SK-N-SH (cell line): ENCODE measurements at regions not wholly inside any gene's neighbourhood (a gene's known extent, or its start where the extent isn't known, plus 50 kb on each side); places are given as distances from the start of the nearest gene placed in this dataset.
A peak's percentile ranks its signal among the peaks of the same experiment; 100 is the strongest.

Experiments used
- CTCF ChIA-PET: fragments of 300-600, 350-600 bp; formaldehyde crosslinking; extraction: SDS; loops from one replicate; lab custom pipeline; 2021; lab: Yijun Ruan, JAX
- POLR2A ChIA-PET: fragments of 350-600 bp; sonication (Branson Sonifier 250); formaldehyde crosslinking; extraction: SDS; loops from one replicate; lab custom pipeline; 2020; ENCODE audit warnings: antibody characterized with exemption, inconsistent platforms; lab: Yijun Ruan, JAX
- DNase-seq: peaks from one replicate; pipeline ENCODE4 v3.0.0; 2012
- H2AFZ ChIP-seq: fragments of 200-600 bp; sonication (generic); 2 replicates; pipeline ENCODE4 v1.8.1; 2016; ENCODE audit warnings: antibody characterized with exemption, mild to moderate bottlenecking, low read depth
- H3F3A ChIP-seq: fragments of 200-600 bp; sonication (generic); replicated peaks from 2 replicates; pipeline ENCODE3; 2016; ENCODE audit warnings: antibody characterized with exemption, mild to moderate bottlenecking; ENCODE audit not compliant: insufficient read depth
- H3K27ac ChIP-seq, 2 experiments: fragments of 200-500 bp in 1 of 2; fragments of 200-600 bp in 1 of 2; sonication (Bioruptor generic) in 1 of 2; sonication (generic), shearing (Covaris generic) in 1 of 2; 2 replicates each; pipeline versions ENCODE4 v1.5.1 to v1.6.1; 2014 to 2016; ENCODE audit warnings: low read depth in 2 of 2, inconsistent platforms in 1 of 2, low read length in 1 of 2, mild to moderate bottlenecking in 1 of 2, mixed read lengths in 1 of 2
- H3K27me3 ChIP-seq: fragments of 200-600 bp; sonication (generic), shearing (Covaris generic); 2 replicates; pipeline ENCODE4 v1.6.1; 2016; ENCODE audit warnings: mixed run types; ENCODE audit not compliant: insufficient read depth
- H3K36me3 ChIP-seq, 2 experiments: fragments of 200-500 bp in 1 of 2; fragments of 200-600 bp in 1 of 2; sonication (Bioruptor generic) in 1 of 2; sonication (generic) in 1 of 2; replicated peaks in 1 of 2; 2 replicates each; pipeline versions ENCODE3 to v1.5.1; 2014 to 2016; ENCODE audit warnings: low read length in 1 of 2, mild to moderate bottlenecking in 1 of 2; ENCODE audit not compliant: insufficient read depth in 2 of 2, control insufficient read depth in 1 of 2
- H3K4me1 ChIP-seq, 2 experiments: fragments of 200-500 bp in 1 of 2; fragments of 200-600 bp in 1 of 2; sonication (Bioruptor generic) in 1 of 2; sonication (generic), shearing (Covaris generic) in 1 of 2; 2 replicates each; pipeline versions ENCODE4 v1.5.1 to v1.6.1; 2014 to 2016; ENCODE audit warnings: low read depth in 1 of 2, low read length in 1 of 2, mixed run types in 1 of 2; ENCODE audit not compliant: insufficient read depth in 2 of 2, control insufficient read depth in 1 of 2
- H3K4me2 ChIP-seq: fragments of 200-600 bp; sonication (generic), shearing (Covaris generic); 2 replicates; pipeline ENCODE4 v1.6.1; 2017; ENCODE audit warnings: mixed run types
- H3K4me3 ChIP-seq, 2 experiments: fragments of 200-500 bp in 1 of 2; fragments of 200-600 bp in 1 of 2; sonication (Bioruptor generic) in 1 of 2; sonication (generic), shearing (Covaris generic) in 1 of 2; 2 replicates each; pipeline versions ENCODE4 v1.5.1 to v1.8.1; 2014 to 2016; ENCODE audit warnings: low read depth in 2 of 2, inconsistent platforms in 1 of 2, low read length in 1 of 2, mild to moderate bottlenecking in 1 of 2, mixed read lengths in 1 of 2, moderate library complexity in 1 of 2
- H3K79me2 ChIP-seq: fragments of 200-600 bp; sonication (generic); 2 replicates; pipeline ENCODE4 v1.8.1; 2017; ENCODE audit warnings: mild to moderate bottlenecking; ENCODE audit not compliant: insufficient read depth
- H3K9ac ChIP-seq: fragments of 200-600 bp; sonication (generic); 2 replicates; pipeline ENCODE4 v1.6.1; 2017; ENCODE audit warnings: mixed run types
- H3K9me2 ChIP-seq: fragments of 200-600 bp; sonication (generic); 2 replicates; pipeline ENCODE4 v1.6.1; 2017; ENCODE audit warnings: mixed run types
- H3K9me3 ChIP-seq: fragments of 200-600 bp; sonication (generic); 2 replicates; pipeline ENCODE4 v1.6.1; 2017; ENCODE audit warnings: mixed run types, mild to moderate bottlenecking, moderate library complexity
- H4K20me1 ChIP-seq: fragments of 200-600 bp; sonication (generic); 2 replicates; pipeline ENCODE4 v1.6.1; 2017; ENCODE audit warnings: mild to moderate bottlenecking, mixed run types; ENCODE audit not compliant: insufficient read depth
- CTCF ChIP-seq: fragments of 200-600 bp; sonication (generic); IDR thresholded peaks from 2 replicates; pipeline ENCODE4 v1.6.1; 2017; ENCODE audit warnings: antibody characterized with exemption, mild to moderate bottlenecking, moderate library complexity
- ELF1 ChIP-seq: IDR thresholded peaks from 2 replicates; pipeline ENCODE4 v1.4.0; 2012
- FOXM1 ChIP-seq: IDR thresholded peaks from 2 replicates; pipeline ENCODE4 v1.4.0; 2012; ENCODE audit warnings: low read depth, mild to moderate bottlenecking
- GABPA ChIP-seq: IDR thresholded peaks from 2 replicates; pipeline ENCODE4 v1.4.0; 2012; ENCODE audit warnings: low read depth, mild to moderate bottlenecking
- GATA2 ChIP-seq: sonication (generic); formaldehyde crosslinking; IDR thresholded peaks from 2 replicates; pipeline ENCODE4 v1.5.0; 2020; ENCODE audit warnings: mild to moderate bottlenecking, missing genetic modification reagents
- IRF3 ChIP-seq: fragments of 150-350 bp; IDR thresholded peaks from 2 replicates; pipeline ENCODE4 v1.6.1; 2016; ENCODE audit warnings: mild to moderate bottlenecking, low read depth, low read length
- JUND ChIP-seq: IDR thresholded peaks from 2 replicates; pipeline ENCODE4 v1.4.0; 2012
- MEF2A ChIP-seq: IDR thresholded peaks from 2 replicates; pipeline ENCODE4 v1.4.0; 2012; ENCODE audit warnings: low read depth, borderline replicate concordance
- MXI1 ChIP-seq: IDR thresholded peaks from 2 replicates; pipeline ENCODE4 v1.6.1; 2012; ENCODE audit warnings: mild to moderate bottlenecking, low read depth, low read length, improper control_type of control experiment
- NRF1 ChIP-seq: IDR thresholded peaks from 2 replicates; pipeline ENCODE4 v1.6.1; 2012; ENCODE audit warnings: low read depth, mild to moderate bottlenecking, low read length
- REST ChIP-seq: IDR thresholded peaks from 2 replicates; pipeline ENCODE4 v1.6.1; 2012; ENCODE audit warnings: mild to moderate bottlenecking, low read depth, low read length, moderate library complexity
- RFX5 ChIP-seq: IDR thresholded peaks from 2 replicates; pipeline ENCODE4 v1.6.1; 2012; ENCODE audit warnings: mild to moderate bottlenecking, improper control_type of control experiment, low read length
- SIN3A ChIP-seq: IDR thresholded peaks from 2 replicates; pipeline ENCODE4 v1.6.1; 2012; ENCODE audit warnings: low read depth, mild to moderate bottlenecking, low read length, moderate library complexity, borderline replicate concordance
- SMC3 ChIP-seq: IDR thresholded peaks from 2 replicates; pipeline ENCODE4 v1.6.1; 2012; ENCODE audit warnings: low read depth, low read length, improper control_type of control experiment
- TCF12 ChIP-seq: IDR thresholded peaks from 2 replicates; pipeline ENCODE4 v1.4.0; 2012
- TEAD4 ChIP-seq: IDR thresholded peaks from 2 replicates; pipeline ENCODE4 v1.4.0; 2012; ENCODE audit warnings: mild to moderate bottlenecking, borderline replicate concordance; ENCODE audit not compliant: insufficient read depth
- USF2 ChIP-seq: fragments of 150-350 bp; IDR thresholded peaks from 2 replicates; pipeline ENCODE4 v1.6.1; 2017; ENCODE audit warnings: antibody characterized with exemption, low read length, low read depth, borderline replicate concordance
- YY1 ChIP-seq: IDR thresholded peaks from 2 replicates; pipeline ENCODE4 v1.4.0; 2012; ENCODE audit warnings: low read depth, mild to moderate bottlenecking
- WGBS: methylation state at CpG from one replicate; pipeline ENCODE4 v1.1.6; 2017; ENCODE audit warnings: low lambda C conversion rate; 5-methylcytosine and 5-hydroxymethylcytosine counted together

- TF ChIP-seq JUND (no peak), REST (no peak), RFX5 (no peak), FOXM1 (no peak)
These were observed 197.9 kb downstream of the TFAP2C start (continued) for GRCh38 chr20:56826705-56827665.

- Histone ChIP-seq H3K4me1 (no peaks in the 10 kb centered on the region), H3K36me3 (no peaks in the 10 kb centered on the region), H3K9ac (no peak overlapping the region), H3K27me3 (peaks cover 81% of the 10 kb centered on the region), H3K27ac (no peak overlapping the region), H3K79me2 (no peaks in the 10 kb centered on the region), H3K9me3 (no peaks in the 10 kb centered on the region), H3K4me2 (peak overlapping the region; percentile 50), H3F3A (no peaks in the 10 kb centered on the region), H3K4me3 (no peak overlapping the region), H2AFZ (no peak overlapping the region), H4K20me1 (no peaks in the 10 kb centered on the region), H3K9me2 (no peaks in the 10 kb centered on the region)
- ChIA-PET CTCF (no interaction called here), POLR2A (no interaction called here)
- no peak for DNase-seq
- TF ChIP-seq CTCF: no peak
- TF ChIP-seq MXI1: no peak
- no peak for TF ChIP-seq GABPA
- no peak for TF ChIP-seq REST
- no peak for TF ChIP-seq IRF3
- no peak for TF ChIP-seq GATA2 (CRISPR knock-in tag)
- no peak for TF ChIP-seq YY1
- no peak for TF ChIP-seq USF2
- TF ChIP-seq SIN3A: no peak
- TF ChIP-seq SMC3: no peak
- TF ChIP-seq ELF1: no peak
- no peak for TF ChIP-seq MEF2A
- TF ChIP-seq TCF12: no peak
- TF ChIP-seq TEAD4: no peak
- no peak for TF ChIP-seq JUND
- TF ChIP-seq NRF1: no peak
- TF ChIP-seq, all 33 proteins: peak for 0
- 4% methylated on average over 9 of the region's 14 CpGs for WGBS
These were observed 198.7 kb downstream of the TFAP2C start for GRCh38 chr20:56827763-56828162.
